ENCODE measurements at regions not wholly inside any gene's neighbourhood (a gene's known extent, or its start where the extent isn't known, plus 50 kb on each side); places are given as distances from the start of the nearest gene placed in this dataset.

GRCh38 chrX:45743906-45744625, 543.4 kb upstream of the DIPK2B start:
- no peak for TF ChIP-seq CTCF (IDR thresholded peaks at IDR 0.05; ENCODE audit: low read length)
- no peak for TF ChIP-seq EZH2 (IDR thresholded peaks at IDR 0.05; ENCODE audit: borderline replicate concordance, low read length)

Measured in OCI-LY1 (cell line).